Renal pelvis (tissue), 1 donor: ENCODE measurements at regions not wholly inside any gene's neighbourhood (a gene's known extent, or its start where the extent isn't known, plus 50 kb on each side); places are given as distances from the start of the nearest gene placed in this dataset.

Experiments used
- DNase-seq: peaks from one replicate; pipeline ENCODE4 v3.0.0-alpha.2; 2013

GRCh38 chr9:107645464-107645833 lies 155.9 kb upstream of the KLF4 start:
- no peak for DNase-seq

DNA sequence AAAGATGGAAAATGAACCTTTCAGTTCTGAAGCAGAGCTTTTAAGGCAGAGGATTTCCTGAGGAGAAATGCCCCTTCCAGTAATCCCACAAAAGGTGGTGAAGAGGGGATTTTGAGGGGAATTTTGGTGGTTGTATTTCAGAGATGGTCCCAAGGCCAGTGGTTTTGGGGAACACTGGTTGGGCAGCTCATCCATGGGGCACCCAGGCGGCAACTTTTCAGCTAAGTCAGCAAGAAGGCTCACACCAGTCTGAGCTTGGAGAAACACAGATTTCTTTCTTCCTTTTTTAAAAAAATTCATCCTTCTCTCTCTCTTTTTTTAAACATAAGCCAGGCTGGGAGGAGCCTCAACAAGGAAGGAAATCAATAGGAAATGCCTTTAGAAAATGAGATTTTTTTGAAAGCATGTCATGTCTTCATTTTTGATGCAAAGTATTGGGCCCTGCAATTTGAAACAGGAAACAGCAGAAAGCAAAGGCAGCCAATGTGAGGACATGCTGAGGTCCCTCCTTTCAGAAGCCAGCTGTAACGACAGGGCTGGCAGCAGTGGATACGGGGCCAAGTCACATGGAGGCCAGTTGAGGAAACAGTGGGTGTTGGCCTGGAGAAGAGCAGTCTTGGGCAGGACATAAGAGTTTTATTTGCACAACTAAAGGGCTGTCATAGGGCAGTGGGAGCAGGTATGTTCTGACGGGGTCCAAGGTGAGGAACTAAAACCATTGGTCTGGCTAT lies 155.3 kb upstream of the KLF4 start:
- DNase-seq, result no peak

DNA sequence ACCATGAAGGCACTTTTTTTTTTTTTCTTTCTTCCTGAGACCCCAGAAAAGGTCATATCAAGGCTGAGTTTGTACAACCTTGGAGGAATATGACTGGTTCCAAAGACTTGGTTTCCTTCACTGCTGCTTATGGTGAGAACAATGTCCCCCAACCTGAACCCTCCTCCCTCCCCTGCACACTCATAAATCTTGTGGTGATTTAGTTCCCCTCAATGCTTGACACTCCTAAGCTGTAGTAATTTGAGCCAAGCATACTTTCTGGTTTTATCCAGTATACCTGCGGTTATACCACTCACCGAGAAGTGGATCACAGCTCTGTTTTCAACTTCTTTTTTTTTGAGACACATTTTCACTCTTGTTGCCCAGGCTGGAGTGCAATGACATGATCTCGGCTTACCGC lies 149.9 kb upstream of the KLF4 start:
- no peak for DNase-seq

GRCh38 chr9:107638521-107639310 lies 149.1 kb upstream of the KLF4 start:
- no peak for DNase-seq

DNA sequence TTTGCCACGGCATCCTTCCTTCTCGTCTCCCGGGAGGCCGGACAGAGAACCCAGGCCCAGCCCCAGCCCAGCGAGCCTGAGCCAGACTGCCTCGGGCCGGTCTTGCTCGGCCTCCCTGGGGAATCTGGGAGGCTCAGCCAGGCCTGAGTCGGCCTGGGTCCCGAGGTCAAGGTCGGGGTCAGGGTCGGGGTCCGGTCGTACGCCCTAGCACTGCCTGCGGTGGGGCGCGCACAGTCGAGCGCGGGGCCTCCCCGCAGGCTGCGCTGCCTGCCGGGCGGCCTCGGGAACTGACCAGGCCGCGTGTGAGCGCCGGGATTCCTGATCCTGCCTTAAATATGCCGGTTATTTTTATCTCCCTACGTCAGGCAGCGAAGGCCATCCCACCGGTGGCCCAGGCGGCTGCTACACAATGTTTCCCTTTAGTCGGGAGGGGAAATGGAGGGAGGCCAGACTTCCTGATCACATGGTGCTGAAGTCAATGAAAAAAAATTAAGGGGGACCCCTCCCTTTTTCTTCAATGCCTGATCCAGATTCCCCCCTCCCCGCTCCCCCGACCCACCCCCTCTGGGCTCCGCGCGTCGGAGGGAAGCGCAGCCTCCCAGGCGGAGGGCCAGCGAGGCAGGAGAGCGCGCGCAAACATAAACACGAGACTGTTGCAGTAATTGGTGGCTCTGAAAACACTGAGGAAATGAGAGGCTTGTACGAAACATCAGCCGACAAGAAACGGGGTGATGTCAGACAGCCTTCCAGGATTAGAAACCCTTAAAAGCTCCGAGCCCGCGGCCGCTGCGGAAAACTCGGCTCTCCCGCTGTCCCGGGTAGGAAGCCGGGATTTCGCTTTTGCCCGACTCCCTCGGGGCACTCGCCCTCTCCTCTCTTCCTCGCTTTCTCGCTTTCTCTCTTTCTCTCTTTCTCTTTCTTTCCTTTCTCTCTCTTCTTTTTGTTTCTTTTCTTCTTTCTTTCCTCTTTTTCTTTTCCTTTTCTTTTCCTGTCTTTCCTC lies 148.2 kb upstream of the KLF4 start:
- peak; percentile 91 for DNase-seq

DNA sequence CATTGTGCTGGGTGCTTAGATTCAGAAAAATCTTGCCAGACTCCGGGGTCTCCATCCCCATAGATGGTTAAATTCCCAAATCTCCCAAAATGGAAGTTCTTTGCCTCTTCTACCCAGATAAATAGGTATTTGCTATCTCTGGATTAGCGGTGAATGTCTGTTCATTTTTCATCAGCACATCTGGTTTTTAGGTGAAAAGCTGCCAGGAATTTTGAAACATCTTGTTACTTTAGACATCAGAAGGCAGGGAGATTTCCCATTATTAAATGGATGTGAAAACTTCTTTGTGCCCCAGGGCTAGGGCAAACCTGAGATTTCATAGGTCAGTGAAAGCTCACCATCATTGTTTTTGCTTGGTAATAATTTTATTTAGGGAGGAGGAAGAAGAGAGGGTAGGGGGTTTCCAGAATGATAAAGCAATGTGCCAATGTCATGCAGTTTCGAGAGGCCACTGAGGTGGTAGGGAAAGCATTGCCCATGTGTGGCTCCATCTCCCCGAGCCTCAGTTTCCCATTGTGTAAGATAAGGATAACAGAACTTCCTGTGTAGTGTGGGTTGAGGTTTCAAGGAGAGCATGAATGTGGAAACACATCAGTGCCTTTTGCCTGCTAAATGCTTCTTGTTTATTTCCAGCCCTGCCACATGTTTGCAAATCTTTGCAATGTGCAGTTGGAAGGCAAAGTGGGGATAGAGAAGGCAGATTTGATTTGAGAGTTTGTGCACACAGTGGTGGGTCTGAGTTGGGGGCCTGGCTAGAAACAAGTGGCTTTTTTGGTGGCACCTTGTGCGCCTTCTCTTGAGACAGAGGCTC lies 147.2 kb upstream of the KLF4 start:
- no peak for DNase-seq

DNA sequence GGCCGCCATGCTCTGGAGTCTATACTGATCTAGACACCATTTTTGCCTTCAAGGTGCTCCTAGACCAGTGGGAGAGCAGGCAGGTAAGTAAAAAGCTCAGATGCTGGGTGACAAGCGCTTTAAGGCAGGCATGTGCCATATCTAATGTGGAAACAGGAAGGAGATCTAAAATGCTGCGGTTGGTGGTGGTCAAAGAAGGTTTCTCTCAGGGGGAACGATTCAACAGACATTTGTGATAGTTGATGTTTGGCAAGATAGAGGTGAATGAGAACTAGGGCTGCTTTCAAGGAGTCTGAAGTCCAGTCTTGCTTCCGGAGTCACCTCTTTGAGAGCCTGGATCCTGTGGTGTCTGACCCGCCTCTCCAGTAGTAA lies 146.2 kb upstream of the KLF4 start:
- no peak for DNase-seq

DNA sequence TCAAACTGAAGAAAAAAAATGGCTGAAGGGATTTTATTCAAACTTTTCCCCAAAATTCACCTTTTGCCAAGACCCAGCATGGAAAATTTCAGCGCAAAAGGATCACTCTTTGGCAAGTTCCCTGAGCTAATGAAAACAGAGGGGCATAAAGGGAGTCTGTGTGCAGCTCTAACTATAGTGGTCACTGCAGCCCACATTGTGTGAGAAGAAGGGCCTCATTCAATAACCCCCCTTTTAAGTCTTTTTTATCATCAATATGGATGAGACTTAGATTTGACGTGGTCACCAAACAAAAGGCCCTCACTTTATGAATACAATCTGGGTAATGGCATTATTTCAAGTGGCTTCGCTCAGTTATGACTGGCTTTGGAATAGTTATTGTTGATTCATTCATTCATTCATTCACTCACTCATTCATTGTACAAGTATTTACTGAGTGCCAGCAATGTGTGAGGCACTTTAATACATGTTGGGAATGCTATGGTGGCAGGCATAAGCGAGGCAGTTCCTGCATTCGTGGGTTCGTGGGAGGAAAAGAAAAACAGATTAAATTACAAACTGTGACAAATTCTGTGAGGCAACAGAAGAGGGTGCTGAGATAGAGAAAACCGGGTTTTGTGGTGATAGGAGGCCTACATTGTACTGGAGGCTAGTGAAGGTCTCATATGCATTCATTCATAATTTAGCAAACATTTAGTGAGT lies 145.7 kb upstream of the KLF4 start:
- DNase-seq, result no peak

DNA sequence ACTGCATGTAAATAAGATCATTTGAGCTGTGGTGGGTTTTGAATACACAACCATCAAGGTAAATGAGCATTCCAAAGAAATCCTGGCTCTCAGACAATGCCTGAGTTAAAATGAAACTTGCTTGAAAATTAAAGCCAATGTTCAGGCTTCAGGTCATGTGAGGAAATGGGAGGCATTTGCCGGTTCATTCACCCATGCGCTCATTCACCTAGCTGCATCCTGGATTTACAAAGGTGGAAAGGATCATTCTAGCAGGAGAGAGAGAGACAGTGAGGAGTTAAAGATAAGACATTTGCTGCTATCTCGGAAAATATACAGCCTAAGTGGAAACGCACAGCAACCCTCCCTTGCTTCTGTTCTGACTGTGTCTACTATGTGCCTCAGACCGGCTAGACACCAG lies 143.8 kb upstream of the KLF4 start:
- DNase-seq, result no peak

DNA sequence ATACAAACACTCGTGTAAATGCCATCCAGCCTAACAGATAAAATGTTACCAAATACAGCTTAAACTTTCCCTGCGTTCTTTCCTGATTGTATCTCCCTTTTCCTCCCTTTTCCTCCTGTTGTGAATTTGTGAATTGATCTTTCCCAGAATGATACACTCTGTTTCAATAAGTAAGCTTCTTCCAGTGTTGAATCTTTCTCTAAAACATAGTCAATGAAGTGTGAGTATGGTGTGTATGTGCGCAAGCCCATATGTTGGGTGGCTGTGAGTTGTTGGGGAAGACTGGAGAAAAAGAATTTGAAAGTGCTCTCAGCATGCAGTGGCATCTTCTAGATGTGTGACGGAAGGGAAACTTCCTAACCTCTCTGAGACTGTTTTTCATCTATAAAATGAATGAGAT lies 143.1 kb upstream of the KLF4 start:
- DNase-seq, result no peak

GRCh38 chr9:107632216-107632615 lies 142.6 kb upstream of the KLF4 start:
- no peak for DNase-seq

DNA sequence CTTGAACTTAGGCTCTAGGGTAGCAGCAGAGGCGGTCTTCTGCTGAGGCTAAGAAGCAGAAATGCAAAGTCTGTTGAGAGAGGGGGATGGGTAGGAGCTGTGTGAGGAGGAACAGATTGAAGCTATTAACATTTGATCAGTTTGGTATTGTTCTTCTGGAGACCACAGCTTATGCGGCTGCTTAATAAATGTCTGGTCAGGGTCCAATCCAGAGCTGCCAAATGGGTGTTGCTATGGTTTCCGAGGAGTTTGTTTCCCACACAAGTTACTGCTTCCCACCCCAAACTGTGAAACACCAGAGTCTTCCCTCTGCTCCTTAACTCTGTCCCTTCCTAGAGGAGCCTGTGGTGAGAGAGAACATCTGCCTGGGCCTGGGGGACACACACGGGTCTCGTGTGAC lies 142.2 kb upstream of the KLF4 start:
- peak; percentile 71 for DNase-seq

DNA sequence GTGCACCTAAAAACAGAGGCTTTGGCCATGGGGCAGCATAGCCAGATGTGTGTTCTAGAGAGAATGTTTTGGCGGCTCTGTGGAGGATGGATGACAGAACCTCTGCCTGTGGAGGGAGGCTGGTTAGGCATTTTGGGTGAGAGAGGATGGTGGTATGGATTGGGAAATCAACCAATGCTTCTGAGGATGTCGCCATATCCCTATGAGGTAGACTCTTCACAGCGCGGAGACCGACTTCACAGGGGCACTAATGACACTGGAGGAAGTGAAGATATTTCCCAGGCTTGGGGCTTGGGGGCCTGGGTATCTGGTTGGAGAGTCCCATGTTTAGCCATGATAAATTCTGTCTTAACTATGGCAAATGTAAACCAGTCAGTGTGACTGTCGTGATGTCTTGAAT lies 140.6 kb upstream of the KLF4 start:
- DNase-seq, result no peak

- no peak for DNase-seq
Measured at GRCh38 chr9:107628444-107628843, 138.9 kb upstream of the KLF4 start.

GRCh38 chr9:107627781-107628180 lies 138.2 kb upstream of the KLF4 start:
- no peak for DNase-seq

GRCh38 chr9:107626118-107626517 lies 136.5 kb upstream of the KLF4 start:
- DNase-seq, result no peak

DNA sequence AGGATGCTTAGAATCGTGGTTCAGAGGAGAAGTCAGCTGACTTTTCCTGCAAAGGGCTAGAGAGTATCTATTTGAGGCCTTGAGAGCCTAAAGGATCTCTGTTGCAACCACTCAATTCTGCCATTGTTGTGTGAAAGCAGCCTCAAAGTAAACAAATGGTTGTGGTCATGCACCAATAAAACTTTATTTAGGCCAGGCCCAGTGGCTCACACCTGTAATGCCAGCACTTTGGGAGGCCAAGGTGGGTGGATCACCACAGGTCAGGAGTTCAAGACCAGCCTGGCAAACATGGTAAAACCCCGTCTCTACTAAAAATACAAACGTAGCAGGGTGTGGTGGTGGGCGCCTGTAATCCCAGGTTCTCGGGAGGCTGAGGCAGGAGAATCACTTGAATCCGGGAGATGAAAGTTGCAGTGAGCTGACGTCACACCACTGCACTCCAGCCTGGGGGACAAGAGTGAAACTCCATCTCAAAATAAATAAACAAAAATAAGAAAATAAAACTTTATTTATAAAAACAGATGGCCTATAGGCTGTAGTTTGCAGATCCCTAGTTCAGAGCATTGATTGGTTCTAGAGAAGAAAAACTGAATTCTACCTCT lies 135.9 kb upstream of the KLF4 start:
- no peak for DNase-seq

DNA sequence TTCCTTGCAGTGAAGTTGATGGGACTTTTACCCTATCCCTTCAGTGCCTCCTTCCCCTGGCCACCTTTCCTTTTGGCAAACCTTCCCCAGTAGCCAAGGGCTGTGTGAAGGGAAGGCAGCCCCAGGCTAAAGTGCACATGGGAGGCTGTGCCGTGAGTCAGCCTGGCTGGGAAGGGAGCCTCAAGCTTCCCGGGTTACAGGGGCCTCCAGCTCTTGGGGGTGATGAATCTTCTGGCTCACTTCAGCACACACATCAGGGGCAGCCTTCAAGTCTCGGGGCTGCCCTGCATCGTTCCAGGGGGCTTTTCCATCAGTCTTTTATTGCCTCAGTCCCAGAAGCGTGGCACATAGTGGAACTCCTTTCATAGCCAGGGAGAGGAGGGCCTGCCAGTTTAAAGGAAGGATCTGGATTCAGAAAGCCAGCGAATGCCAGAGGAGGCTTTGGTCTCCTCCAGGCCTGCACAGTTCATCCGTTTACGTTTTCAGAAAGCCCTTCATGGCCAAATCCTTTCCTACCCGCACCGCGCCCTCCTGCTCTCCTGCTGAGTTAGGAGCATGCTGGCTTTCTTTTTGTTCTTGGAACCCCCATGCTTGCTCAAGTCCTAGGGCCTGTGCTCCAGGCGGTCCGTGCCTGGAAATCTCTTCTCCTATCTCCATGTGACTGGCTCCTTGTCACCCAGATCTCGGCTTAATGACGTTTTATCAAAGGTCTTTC lies 134.8 kb upstream of the KLF4 start:
- DNase-seq, result no peak

DNA sequence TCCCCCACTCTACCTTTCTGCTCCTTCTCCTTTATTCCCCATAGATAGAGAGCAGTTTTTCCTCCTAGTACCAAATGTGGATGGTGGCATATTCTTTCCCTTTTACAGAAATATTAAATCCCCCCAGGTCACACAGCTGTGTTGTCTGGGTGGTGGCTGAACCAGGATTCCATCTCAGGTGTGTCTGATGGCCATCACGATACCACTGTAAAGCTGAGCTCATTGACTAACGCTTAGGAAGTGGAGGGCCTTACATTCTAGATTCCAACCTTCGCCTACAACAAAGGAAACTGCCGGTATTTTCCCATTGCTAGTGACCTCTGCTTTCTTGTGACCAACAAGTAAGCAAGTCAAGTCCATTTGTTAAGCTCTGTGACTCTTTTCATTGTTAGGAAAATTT lies 131.9 kb upstream of the KLF4 start:
- DNase-seq, result no peak

- no peak for DNase-seq
Measured at GRCh38 chr9:107620801-107621200, 131.2 kb upstream of the KLF4 start.
